MG63 (cell line): ENCODE measurements at regions not wholly inside any gene's neighbourhood (a gene's known extent, or its start where the extent isn't known, plus 50 kb on each side); places are given as distances from the start of the nearest gene placed in this dataset.
"Not testable (repeated sequence)": the region's sequence is repeated elsewhere in the genome, so short reads cannot be mapped to it uniquely, and the experiment has no call there.

Source experiments
- DNase-seq: peaks from one replicate; pipeline ENCODE4 v3.0.0-alpha.2; 2020
- H3K27me3 ChIP-seq: fragments of 250-450 bp; sonication (Bioruptor Pico); 2 replicates; pipeline ENCODE4 v1.5.1; 2020; ENCODE audit warnings: mild to moderate bottlenecking, moderate library complexity
- H3K36me3 ChIP-seq: fragments of 250-450 bp; sonication (Bioruptor Pico); 2 replicates; pipeline ENCODE4 v1.5.1; 2020; ENCODE audit warnings: mild to moderate bottlenecking, moderate library complexity
- H3K4me3 ChIP-seq: fragments of 250-450 bp; sonication (Bioruptor Pico); 2 replicates; pipeline ENCODE4 v1.5.1; 2020; ENCODE audit warnings: mild to moderate bottlenecking, moderate library complexity
- H3K9me3 ChIP-seq: fragments of 250-450 bp; sonication (Bioruptor Pico); 2 replicates; pipeline ENCODE4 v1.5.1; 2020; ENCODE audit warnings: mild to moderate bottlenecking, moderate library complexity

- Histone ChIP-seq H3K9me3 (no peaks in the 10 kb centered on the region), H3K27me3 (no peaks in the 10 kb centered on the region), H3K36me3 (no peaks in the 10 kb centered on the region), H3K4me3 (no peak overlapping the region)
- DNase-seq, result no peak
Observed at GRCh38 chr9:31259824-31260223, 1124.6 kb upstream of the ACO1 start.

DNA sequence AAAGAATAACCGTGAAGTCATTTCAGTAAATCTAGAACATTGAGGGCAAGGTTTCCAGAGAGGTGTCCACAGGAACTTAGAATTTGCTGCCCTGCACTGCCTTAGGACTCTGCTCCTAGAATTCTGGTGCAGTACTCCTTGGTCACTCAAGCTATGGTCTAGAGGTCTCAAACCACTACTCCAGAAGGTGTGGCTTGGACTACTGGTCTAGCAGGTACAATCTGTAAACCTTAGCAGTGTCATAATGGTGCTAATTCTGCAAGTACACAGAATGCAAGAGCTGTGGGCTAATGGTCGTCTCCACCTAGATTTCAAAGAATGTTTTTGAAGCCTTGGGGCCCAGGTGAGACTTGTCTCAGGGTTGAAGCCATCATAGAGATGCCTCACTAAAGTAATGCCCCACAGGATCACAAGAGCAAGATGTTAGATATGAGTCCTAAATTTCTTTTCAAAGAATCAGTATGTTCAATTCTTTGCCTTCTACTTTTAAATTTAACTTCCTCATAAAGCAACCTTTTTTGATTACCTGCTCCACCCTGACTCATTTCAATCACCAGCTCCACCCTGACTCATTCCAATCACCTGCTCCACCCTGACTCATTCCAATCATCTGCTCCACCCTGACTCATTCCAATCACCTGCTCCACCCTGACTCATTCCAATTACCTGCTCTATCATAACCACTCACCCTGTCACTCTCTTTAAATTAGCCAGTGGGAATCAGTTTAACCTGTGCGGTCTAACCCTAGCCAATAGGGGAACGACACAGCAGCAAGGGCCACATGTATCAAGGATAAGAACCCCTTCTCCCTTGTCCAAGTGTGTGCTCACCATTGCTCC lies 1111.8 kb upstream of the ACO1 start:
- Histone ChIP-seq H3K9me3 (no peaks in the 10 kb centered on the region), H3K4me3 (no peak overlapping the region), H3K36me3 (no peaks in the 10 kb centered on the region), H3K27me3 (no peaks in the 10 kb centered on the region)
- no peak for DNase-seq

- no peak overlapping the region for H3K4me3 ChIP-seq
- H3K9me3 ChIP-seq, result no peaks in the 10 kb centered on the region
- H3K36me3 ChIP-seq, result no peaks in the 10 kb centered on the region
- no peak for DNase-seq
- H3K27me3 ChIP-seq, result no peaks in the 10 kb centered on the region
Observed at GRCh38 chr9:31275419-31275818, 1109.0 kb upstream of the ACO1 start.

DNA sequence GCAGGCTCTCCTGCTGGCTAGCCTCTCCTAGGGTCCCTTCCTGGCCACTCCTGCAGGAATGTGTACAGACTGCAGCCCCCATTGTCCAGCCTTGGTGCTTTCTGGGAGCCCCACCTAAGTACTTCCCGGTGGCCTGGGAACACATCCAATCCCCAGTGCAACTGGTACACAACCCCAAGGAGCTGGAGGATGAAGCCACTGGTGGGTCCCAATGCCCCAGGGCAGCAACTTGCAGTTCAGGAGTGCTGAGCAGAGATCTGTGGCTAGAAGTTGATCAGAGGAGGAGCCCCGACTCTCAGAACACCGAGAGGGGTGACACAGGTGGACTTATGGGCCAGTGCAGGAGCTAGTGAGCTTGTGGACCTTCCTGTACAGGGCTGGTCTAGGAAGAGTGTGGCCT lies 1093.7 kb upstream of the ACO1 start:
- Histone ChIP-seq H3K4me3 (no peak overlapping the region), H3K27me3 (no peaks in the 10 kb centered on the region), H3K9me3 (no peaks in the 10 kb centered on the region), H3K36me3 (no peaks in the 10 kb centered on the region)
- no peak for DNase-seq

GRCh38 chr9:31302620-31303418 lies 1081.6 kb upstream of the ACO1 start:
- DNase-seq, result no peak
- no peak overlapping the region for H3K4me3 ChIP-seq

DNA sequence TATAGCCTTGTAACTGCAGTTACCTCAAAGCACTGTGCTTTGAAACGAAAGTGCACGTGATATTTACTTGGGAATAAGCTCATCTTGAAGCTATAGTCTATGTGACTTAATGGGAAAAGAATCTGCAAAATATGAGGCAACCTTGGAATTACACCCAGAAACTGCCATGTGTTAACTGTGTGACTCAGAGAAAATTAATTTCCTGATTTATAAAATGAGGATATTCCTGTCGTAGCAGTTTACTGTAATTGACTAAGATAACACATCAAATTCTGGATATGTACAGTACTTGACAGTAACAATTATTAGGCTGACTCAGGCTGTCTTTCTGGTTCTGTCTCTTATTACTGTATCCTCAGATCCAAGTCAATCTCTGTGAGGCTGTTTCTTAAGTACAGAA lies 1079.9 kb upstream of the ACO1 start:
- Histone ChIP-seq H3K36me3 (no peaks in the 10 kb centered on the region), H3K9me3 (no peaks in the 10 kb centered on the region), H3K4me3 (no peak overlapping the region), H3K27me3 (no peaks in the 10 kb centered on the region)
- DNase-seq, result no peak

More at GRCh38 chr9:31302620-31303418, 1081.6 kb upstream of the ACO1 start:
- H3K27me3 ChIP-seq, result no peaks in the 10 kb centered on the region
- H3K36me3 ChIP-seq, result no peaks in the 10 kb centered on the region
- H3K9me3 ChIP-seq, result no peaks in the 10 kb centered on the region

DNA sequence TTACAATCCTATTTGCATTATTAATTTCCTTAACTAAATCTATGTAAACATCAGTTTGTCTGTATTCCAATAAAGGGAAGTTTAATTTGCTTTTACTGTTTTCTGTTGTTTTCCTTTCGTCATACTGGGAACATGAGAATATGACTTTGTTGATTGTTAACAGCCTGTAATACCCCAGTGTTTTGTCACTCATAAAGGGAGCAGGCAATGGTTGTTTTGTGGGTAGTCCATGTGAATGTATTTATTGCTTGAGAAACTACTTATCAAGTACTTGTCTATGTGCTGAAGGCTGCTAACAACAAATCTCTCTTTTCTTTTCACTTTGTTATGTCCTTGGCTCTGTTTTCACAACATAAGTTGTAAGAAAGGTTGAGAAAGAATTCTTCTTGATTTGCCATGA lies 1070.2 kb upstream of the ACO1 start:
- Histone ChIP-seq H3K27me3 (no peaks in the 10 kb centered on the region), H3K36me3 (no peaks in the 10 kb centered on the region), H3K4me3 (no peak overlapping the region), H3K9me3 (no peaks in the 10 kb centered on the region)
- no peak for DNase-seq

DNA sequence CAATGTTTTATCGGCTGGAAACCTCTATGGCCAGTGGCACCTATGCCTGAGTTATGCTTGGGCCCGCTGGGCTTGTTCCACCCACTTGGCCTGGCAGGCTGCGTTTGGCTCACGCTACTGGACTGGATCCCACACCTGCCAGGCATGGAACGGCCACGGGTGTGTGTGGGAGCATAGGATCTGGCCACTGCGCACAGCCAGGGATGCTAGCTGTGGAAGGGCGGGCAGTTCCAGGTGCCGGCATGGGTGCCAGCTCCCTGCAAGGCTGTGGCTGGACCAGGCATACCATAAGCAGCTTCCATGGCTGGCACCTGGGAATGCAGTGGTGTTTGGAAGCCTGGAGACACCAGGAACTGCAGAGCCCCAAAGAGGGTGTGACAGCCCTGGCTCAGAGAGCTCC lies 1063.9 kb upstream of the ACO1 start:
- H3K4me3 ChIP-seq, result no peak overlapping the region
- no peak for DNase-seq
- H3K27me3 ChIP-seq, result no peaks in the 10 kb centered on the region
- no peaks in the 10 kb centered on the region for H3K36me3 ChIP-seq
- H3K9me3 ChIP-seq, result no peaks in the 10 kb centered on the region

- Histone ChIP-seq H3K27me3 (no peaks in the 10 kb centered on the region), H3K4me3 (no peak overlapping the region), H3K36me3 (no peaks in the 10 kb centered on the region), H3K9me3 (no peaks in the 10 kb centered on the region)
- DNase-seq, result no peak
Observed at GRCh38 chr9:31321256-31321655, 1063.2 kb upstream of the ACO1 start.

- DNase-seq, result no peak
- Histone ChIP-seq H3K9me3 (no peaks in the 10 kb centered on the region), H3K27me3 (no peaks in the 10 kb centered on the region), H3K4me3 (no peak overlapping the region), H3K36me3 (no peaks in the 10 kb centered on the region)
Observed at GRCh38 chr9:31321686-31322085, 1062.8 kb upstream of the ACO1 start.

- no peak for DNase-seq
- no peaks in the 10 kb centered on the region for H3K27me3 ChIP-seq
- H3K36me3 ChIP-seq, result no peaks in the 10 kb centered on the region
- H3K9me3 ChIP-seq, result no peaks in the 10 kb centered on the region
- no peak overlapping the region for H3K4me3 ChIP-seq
Observed at GRCh38 chr9:31323726-31324444, 1060.6 kb upstream of the ACO1 start.

DNA sequence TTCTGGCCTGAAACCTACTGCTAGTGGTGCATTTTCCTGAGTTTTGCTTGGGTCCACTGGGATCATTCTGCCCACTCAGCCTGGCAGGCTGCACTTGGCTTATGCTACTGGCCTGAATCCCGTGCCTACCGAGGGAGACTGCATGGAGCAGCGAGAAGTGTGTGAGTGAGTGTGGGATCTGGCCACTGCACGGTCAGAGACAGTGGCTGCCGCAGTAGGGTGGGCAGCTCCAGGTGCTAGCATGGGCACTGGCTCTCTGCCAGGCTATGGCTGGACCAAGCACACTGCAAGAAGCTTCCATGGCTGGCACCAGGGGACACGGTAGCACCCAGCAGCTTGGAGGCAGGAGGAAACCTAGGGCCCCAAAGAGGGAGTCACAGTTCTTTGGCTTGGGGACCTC lies 1058.7 kb upstream of the ACO1 start:
- Histone ChIP-seq H3K9me3 (no peaks in the 10 kb centered on the region), H3K4me3 (no peak overlapping the region), H3K27me3 (no peaks in the 10 kb centered on the region), H3K36me3 (no peaks in the 10 kb centered on the region)
- DNase-seq, result no peak

- H3K36me3 ChIP-seq, DNase-seq, H3K27me3 ChIP-seq, H3K9me3 ChIP-seq, H3K4me3 ChIP-seq: not testable (repeated sequence)
Observed at GRCh38 chr9:31326883-31327282, 1057.6 kb upstream of the ACO1 start.

GRCh38 chr9:31334837-31335528 lies 1049.5 kb upstream of the ACO1 start:
- Histone ChIP-seq H3K9me3 (no peaks in the 10 kb centered on the region), H3K27me3 (no peaks in the 10 kb centered on the region), H3K36me3 (no peaks in the 10 kb centered on the region), H3K4me3 (no peak overlapping the region)
- DNase-seq, result no peak

DNA sequence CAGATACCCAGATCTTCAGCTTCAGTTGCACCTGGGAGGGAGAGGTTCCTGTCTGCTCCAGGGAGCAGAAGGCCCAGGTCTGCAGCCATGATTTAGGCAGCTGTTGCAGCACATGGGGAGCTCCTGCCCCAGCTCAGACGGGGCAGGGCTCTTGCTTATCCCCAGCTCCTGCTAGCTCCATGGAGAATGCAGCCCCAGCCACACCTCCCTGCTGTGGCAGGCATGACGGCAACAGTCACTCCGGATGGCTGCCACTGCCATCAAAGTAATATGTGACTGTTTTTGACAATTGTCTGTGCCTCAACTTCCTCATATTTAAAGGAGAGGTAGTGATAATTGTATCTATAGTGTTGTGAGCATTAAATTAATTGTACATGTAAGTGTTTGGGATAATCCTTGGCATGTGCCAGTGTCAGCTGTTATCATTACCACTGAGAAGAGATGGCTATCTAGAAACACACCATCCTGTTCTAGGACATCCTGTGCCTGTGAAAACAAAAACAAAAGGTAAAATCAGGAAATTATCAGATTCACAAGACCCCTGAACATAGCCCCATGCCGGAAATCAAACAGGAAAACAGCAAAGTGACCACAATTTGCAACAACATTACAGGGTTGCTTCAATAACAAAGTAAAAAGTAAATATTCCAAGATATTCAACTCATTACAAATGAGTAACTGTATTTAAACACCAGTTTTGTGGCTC lies 1048.8 kb upstream of the ACO1 start:
- Histone ChIP-seq H3K27me3 (no peaks in the 10 kb centered on the region), H3K4me3 (no peak overlapping the region), H3K36me3 (no peaks in the 10 kb centered on the region), H3K9me3 (no peaks in the 10 kb centered on the region)
- no peak for DNase-seq

DNA sequence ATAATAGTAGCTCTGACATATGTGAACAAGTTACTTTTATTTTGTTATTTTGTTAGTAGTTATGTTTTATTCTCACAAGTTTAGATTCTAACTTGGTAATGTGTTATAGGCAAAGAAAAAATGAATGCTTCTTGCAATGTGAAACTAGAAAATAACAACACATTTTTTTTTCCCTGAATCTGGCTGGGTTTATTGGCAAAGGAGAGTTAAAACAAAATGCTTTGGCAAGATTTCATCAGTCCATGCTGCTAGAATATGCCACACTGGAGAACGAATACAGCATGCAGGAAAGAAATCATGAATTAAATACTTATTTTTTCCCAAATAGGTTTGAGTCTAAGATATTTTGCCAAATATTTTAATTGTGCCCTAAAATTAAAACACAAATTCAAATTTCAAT lies 1048.1 kb upstream of the ACO1 start:
- Histone ChIP-seq H3K36me3 (no peaks in the 10 kb centered on the region), H3K27me3 (no peaks in the 10 kb centered on the region), H3K9me3 (no peaks in the 10 kb centered on the region), H3K4me3 (no peak overlapping the region)
- DNase-seq, result no peak
